A549 (cell line): ENCODE measurements at regions not wholly inside any gene's neighbourhood (a gene's known extent, or its start where the extent isn't known, plus 50 kb on each side); places are given as distances from the start of the nearest gene placed in this dataset.

ENCODE experiments used
- ATAC-seq, 2 experiments: fragments of 200-7000 bp in 1 of 2; fragments of >200 bp in 1 of 2; cut with Nextera tagmentation in 1 of 2; cut with Tn5 transposase in 1 of 2; 3 replicates each; pipeline versions ENCODE4 v1.8.0 to v1.9.1; 2018 to 2020; ENCODE audit warnings: mild to moderate bottlenecking in 1 of 2, moderate library complexity in 1 of 2
- CTCF ChIA-PET: fragments of 300-600 bp; sonication (Branson Sonifier 250); formaldehyde crosslinking; extraction: SDS; loops from one replicate; lab custom pipeline; 2021; ENCODE audit warnings: antibody characterized with exemption, inconsistent platforms; lab: Yijun Ruan, JAX
- POLR2A ChIA-PET: fragments of 350-600 bp; formaldehyde crosslinking; extraction: SDS; loops from one replicate; lab custom pipeline; 2021; ENCODE audit warnings: antibody characterized with exemption, inconsistent platforms; lab: Yijun Ruan, JAX
- DNase-seq, 2 experiments: peaks; one replicate each; pipeline versions ENCODE4 v3.0.0 to v3.0.0-alpha.2; 2011 to 2016; ENCODE audit warnings: low read depth in 1 of 2, low spot score in 1 of 2
- FAIRE-seq: peaks from 2 replicates; lab custom pipeline; 2011; peaks lifted over from hg19 to GRCh38; lab: Jason Lieb, UNC
- H3K27ac ChIP-seq, 2 experiments: fragments of >200 bp; sonication (Bioruptor Twin); formaldehyde crosslinking; 3 replicates each; pipeline ENCODE4 v1.5.1; 2016 to 2017
- H3K4me1 ChIP-seq: fragments of >200 bp; sonication (Bioruptor Twin); formaldehyde crosslinking; 3 replicates; pipeline ENCODE4 v1.6.1; 2016
- H3K4me2 ChIP-seq: fragments of >200 bp; sonication (Bioruptor Twin); formaldehyde crosslinking; 3 replicates; pipeline ENCODE4 v1.6.1; 2016
- H3K4me3 ChIP-seq: fragments of >200 bp; sonication (Bioruptor Twin); formaldehyde crosslinking; 3 replicates; pipeline ENCODE4 v1.5.1; 2016
- H3K9me3 ChIP-seq: fragments of >200 bp; sonication (Bioruptor Twin); formaldehyde crosslinking; 3 replicates; pipeline ENCODE4 v1.6.1; 2016
- CHD4 ChIP-seq: fragments of 200-600 bp; sonication (generic); IDR thresholded peaks from 2 replicates; pipeline ENCODE4 v1.6.1; 2016; ENCODE audit warnings: antibody characterized with exemption, mild to moderate bottlenecking, borderline replicate concordance
- EP300 ChIP-seq, 2 experiments: fragments of >200 bp; sonication (Bioruptor Twin); formaldehyde crosslinking; IDR thresholded peaks; 2 replicates in 1 of 2; 3 replicates in 1 of 2; pipeline ENCODE4 v1.6.1; 2016 to 2017
- FOXS1 ChIP-seq: fragments of 250-450 bp; sonication (Bioruptor Pico); IDR thresholded peaks from 2 replicates; pipeline ENCODE4 v1.5.0; 2020; ENCODE audit warnings: mild to moderate bottlenecking, moderate library complexity
- GATA3 ChIP-seq: IDR thresholded peaks from 2 replicates; pipeline ENCODE4 v1.6.1; 2012; ENCODE audit warnings: borderline replicate concordance
- HEYL ChIP-seq: fragments of 250-450 bp; sonication (Bioruptor Pico); IDR thresholded peaks from 2 replicates; pipeline ENCODE4 v1.8.0; 2021; ENCODE audit warnings: mild to moderate bottlenecking, moderate library complexity
- JUN ChIP-seq, 2 experiments: fragments of >200 bp; sonication (Bioruptor Twin); formaldehyde crosslinking; IDR thresholded peaks; 2 replicates in 1 of 2; 3 replicates in 1 of 2; pipeline ENCODE4 v1.6.1; 2016 to 2017
- MAFK ChIP-seq: fragments of 450-650 bp; IDR thresholded peaks from 2 replicates; pipeline ENCODE4 v1.6.1; 2014; ENCODE audit not compliant: partially characterized antibody
- NFE2L2 ChIP-seq: fragments of 150-350 bp; conservative IDR thresholded peaks from 2 replicates; pipeline ENCODE4 v1.6.1; 2014; ENCODE audit warnings: low read length
- NR3C1 ChIP-seq: fragments of >200 bp; sonication (Bioruptor Twin); formaldehyde crosslinking; IDR thresholded peaks from 3 replicates; pipeline ENCODE4 v1.6.1; 2017
- RFX5 ChIP-seq: fragments of 450-650 bp; IDR thresholded peaks from 2 replicates; pipeline ENCODE4 v1.7.1; 2014; ENCODE audit warnings: antibody characterized with exemption, mild to moderate bottlenecking, moderate library complexity
- SMC3 ChIP-seq: fragments of >200 bp; sonication (Bioruptor Twin); formaldehyde crosslinking; IDR thresholded peaks from 3 replicates; pipeline ENCODE4 v1.6.1; 2018; ENCODE audit warnings: inconsistent platforms
- TFCP2L1 ChIP-seq: fragments of 250-450 bp; sonication (Bioruptor Pico); IDR thresholded peaks from 2 replicates; pipeline ENCODE4 v1.5.0; 2021; ENCODE audit warnings: mild to moderate bottlenecking
- ZSCAN20 ChIP-seq: fragments of 250-450 bp; sonication (Bioruptor Pico); IDR thresholded peaks from 2 replicates; pipeline ENCODE4 v1.8.0; 2022; ENCODE audit warnings: mild to moderate bottlenecking, moderate library complexity
- WGBS: methylation state at CpG from one replicate; pipeline ENCODE4 v1.1.6; 2017; ENCODE audit errors: missing lambda C conversion rate; 5-methylcytosine and 5-hydroxymethylcytosine counted together
- TF ChIP-seq, protein P1 (sequence below): fragments of >200 bp; sonication (Bioruptor Twin); formaldehyde crosslinking; IDR thresholded peaks from 2 replicates; pipeline ENCODE4 v1.6.1; 2016
- TF ChIP-seq, protein P2 (sequence below): fragments of 450-650 bp; IDR thresholded peaks from 2 replicates; pipeline ENCODE4 v1.6.1; 2014; ENCODE audit warnings: antibody characterized with exemption
- TF ChIP-seq, protein P3 (sequence below): fragments of 200-600 bp; sonication (generic); IDR thresholded peaks from 2 replicates; pipeline ENCODE4 v1.6.1; 2016; ENCODE audit warnings: antibody characterized with exemption, mild to moderate bottlenecking, moderate library complexity
- TF ChIP-seq, protein P4 (sequence below): IDR thresholded peaks from 2 replicates; pipeline ENCODE4 v1.6.1; 2012

DNA sequence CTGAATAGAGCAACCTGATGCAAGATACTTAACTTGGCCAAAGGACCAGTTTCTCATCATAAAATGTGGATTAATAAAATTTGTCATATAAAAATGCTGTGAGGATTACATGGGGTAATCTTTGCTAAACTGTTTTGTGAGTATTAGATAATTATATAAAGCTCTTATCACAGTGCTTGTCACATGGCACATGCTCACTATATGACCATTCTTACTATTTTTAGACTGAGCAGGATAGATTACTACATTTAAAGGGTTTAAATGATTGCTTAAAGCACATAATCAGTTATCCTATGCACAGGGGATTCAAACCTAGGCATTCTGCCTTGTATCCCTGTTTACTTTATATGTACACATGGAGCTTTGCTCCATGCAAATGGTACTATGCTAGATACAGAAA, 82.9 kb upstream of the COL24A1 start:
- ChIA-PET CTCF (no interaction called here), POLR2A (no interaction called here)
- no peak for ATAC-seq
- Histone ChIP-seq H3K4me2 (no peak overlapping the region), H3K4me1 (no peaks in the 10 kb centered on the region), H3K9me3 (no peaks in the 10 kb centered on the region), H3K27ac (no peak overlapping the region), H3K4me3 (no peak overlapping the region)
- no peak for DNase-seq
- no peak for TF ChIP-seq TFCP2L1 (CRISPR knock-in tag)
- TF ChIP-seq, protein P1, sequence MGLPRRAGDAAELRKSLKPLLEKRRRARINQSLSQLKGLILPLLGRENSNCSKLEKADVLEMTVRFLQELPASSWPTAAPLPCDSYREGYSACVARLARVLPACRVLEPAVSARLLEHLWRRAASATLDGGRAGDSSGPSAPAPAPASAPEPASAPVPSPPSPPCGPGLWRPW: no peak
- TF ChIP-seq, protein P2, sequence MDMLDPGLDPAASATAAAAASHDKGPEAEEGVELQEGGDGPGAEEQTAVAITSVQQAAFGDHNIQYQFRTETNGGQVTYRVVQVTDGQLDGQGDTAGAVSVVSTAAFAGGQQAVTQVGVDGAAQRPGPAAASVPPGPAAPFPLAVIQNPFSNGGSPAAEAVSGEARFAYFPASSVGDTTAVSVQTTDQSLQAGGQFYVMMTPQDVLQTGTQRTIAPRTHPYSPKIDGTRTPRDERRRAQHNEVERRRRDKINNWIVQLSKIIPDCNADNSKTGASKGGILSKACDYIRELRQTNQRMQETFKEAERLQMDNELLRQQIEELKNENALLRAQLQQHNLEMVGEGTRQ: no peak
- TF ChIP-seq, protein P3, sequence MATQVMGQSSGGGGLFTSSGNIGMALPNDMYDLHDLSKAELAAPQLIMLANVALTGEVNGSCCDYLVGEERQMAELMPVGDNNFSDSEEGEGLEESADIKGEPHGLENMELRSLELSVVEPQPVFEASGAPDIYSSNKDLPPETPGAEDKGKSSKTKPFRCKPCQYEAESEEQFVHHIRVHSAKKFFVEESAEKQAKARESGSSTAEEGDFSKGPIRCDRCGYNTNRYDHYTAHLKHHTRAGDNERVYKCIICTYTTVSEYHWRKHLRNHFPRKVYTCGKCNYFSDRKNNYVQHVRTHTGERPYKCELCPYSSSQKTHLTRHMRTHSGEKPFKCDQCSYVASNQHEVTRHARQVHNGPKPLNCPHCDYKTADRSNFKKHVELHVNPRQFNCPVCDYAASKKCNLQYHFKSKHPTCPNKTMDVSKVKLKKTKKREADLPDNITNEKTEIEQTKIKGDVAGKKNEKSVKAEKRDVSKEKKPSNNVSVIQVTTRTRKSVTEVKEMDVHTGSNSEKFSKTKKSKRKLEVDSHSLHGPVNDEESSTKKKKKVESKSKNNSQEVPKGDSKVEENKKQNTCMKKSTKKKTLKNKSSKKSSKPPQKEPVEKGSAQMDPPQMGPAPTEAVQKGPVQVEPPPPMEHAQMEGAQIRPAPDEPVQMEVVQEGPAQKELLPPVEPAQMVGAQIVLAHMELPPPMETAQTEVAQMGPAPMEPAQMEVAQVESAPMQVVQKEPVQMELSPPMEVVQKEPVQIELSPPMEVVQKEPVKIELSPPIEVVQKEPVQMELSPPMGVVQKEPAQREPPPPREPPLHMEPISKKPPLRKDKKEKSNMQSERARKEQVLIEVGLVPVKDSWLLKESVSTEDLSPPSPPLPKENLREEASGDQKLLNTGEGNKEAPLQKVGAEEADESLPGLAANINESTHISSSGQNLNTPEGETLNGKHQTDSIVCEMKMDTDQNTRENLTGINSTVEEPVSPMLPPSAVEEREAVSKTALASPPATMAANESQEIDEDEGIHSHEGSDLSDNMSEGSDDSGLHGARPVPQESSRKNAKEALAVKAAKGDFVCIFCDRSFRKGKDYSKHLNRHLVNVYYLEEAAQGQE: no peak
- no peak for TF ChIP-seq EP300 (IDR thresholded peaks at IDR 0.05)
- TF ChIP-seq ZSCAN20 (CRISPR knock-in tag): no peak
- no peak for TF ChIP-seq CHD4
- no peak for FAIRE-seq

DNA sequence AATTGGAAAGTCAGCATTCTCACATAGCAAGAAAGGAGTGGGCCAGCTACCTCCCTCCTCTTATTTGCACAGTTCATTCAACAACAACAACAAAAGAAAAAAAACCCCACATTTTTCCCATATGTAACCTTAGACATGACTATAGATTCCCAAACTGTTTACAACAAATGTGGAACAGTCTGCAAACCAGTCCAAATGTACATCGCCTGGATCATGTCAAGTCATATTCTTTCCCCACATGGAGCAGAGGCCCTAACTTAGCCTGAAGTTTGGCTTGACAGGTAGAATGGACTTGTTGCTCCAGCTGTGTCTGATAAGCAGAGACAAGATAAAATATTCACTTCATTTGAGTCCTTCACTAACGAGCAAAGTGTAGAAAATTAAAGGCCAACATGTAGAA, 81.7 kb upstream of the COL24A1 start:
- no peaks in the 10 kb centered on the region for H3K9me3 ChIP-seq
- no peak for ATAC-seq
- WGBS: 32% methylated on average over 2 of the region's 2 CpGs
- no peak overlapping the region for H3K27ac ChIP-seq
- CTCF ChIA-PET: no interaction called here
- no peak for DNase-seq
- H3K4me1 ChIP-seq: no peaks in the 10 kb centered on the region
- TF ChIP-seq, protein P4, sequence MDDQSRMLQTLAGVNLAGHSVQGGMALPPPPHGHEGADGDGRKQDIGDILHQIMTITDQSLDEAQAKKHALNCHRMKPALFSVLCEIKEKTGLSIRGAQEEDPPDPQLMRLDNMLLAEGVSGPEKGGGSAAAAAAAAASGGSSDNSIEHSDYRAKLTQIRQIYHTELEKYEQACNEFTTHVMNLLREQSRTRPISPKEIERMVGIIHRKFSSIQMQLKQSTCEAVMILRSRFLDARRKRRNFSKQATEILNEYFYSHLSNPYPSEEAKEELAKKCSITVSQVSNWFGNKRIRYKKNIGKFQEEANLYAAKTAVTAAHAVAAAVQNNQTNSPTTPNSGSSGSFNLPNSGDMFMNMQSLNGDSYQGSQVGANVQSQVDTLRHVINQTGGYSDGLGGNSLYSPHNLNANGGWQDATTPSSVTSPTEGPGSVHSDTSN: no peak
- TF ChIP-seq, all 56 proteins: peak for 0
- Histone ChIP-seq H3K4me2 (no peak overlapping the region), H3K4me3 (no peak overlapping the region)
- FAIRE-seq: no peak
- POLR2A ChIA-PET: no interaction called here

DNA sequence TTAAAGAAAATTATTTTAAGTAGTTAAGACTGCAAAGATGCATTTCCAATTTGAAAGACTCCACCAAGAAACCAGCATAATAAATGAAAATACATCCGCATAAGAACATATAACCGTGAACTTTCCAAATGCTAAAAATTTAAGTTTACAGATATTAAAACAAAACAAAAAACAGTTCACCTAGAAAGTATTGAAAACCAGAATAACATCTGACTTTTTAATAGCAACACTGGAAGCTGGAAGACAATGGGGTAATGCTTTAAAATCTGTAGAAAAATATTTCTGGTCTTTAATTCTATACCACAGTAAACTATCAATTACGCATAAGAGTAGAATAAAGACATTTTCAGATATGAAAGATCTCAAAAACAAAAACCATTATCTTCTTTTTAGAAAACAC, 79.3 kb upstream of the COL24A1 start:
- TF ChIP-seq SMC3 (no peak), GATA3 (no peak), NFE2L2 (no peak), JUN (IDR thresholded peaks at IDR 0.05) (no peak), NR3C1 (no peak), MAFK (no peak), RFX5 (no peak), FOXS1 (no peak), ZSCAN20 (CRISPR knock-in tag) (no peak), HEYL (CRISPR knock-in tag) (no peak)
- TF ChIP-seq, protein P2: no peak
- TF ChIP-seq, protein P3: no peak
- H3K4me3 ChIP-seq: no peak overlapping the region
- H3K27ac ChIP-seq: no peak overlapping the region
- H3K4me2 ChIP-seq: no peak overlapping the region
- H3K9me3 ChIP-seq: no peaks in the 10 kb centered on the region
- 51% methylated on average over 3 of the region's 3 CpGs for WGBS
- ATAC-seq (no peak), FAIRE-seq (no peak), DNase-seq (no peak)
- POLR2A ChIA-PET: no interaction called here
- CTCF ChIA-PET: no interaction called here
- H3K4me1 ChIP-seq: no peaks in the 10 kb centered on the region
